Spinal cord (tissue), 9 donors: ENCODE measurements at regions not wholly inside any gene's neighbourhood (a gene's known extent, or its start where the extent isn't known, plus 50 kb on each side); places are given as distances from the start of the nearest gene placed in this dataset.
"Not testable (repeated sequence)": the region's sequence is repeated elsewhere in the genome, so short reads cannot be mapped to it uniquely, and the experiment has no call there.

ENCODE experiments used
- DNase-seq, 6 donors: peaks; one replicate each; pipeline versions ENCODE4 v3.0.0 to v3.0.0-alpha.2; 2013 to 2015; ENCODE audit warnings: low spot score in 6 of 6, low read depth in 4 of 6
- H3K27ac ChIP-seq: one replicate; pipeline ENCODE4 v1.5.1; 2013; ENCODE audit warnings: low read depth, low read length, control low read depth
- H3K27me3 ChIP-seq: one replicate; pipeline ENCODE4 v1.6.1; 2013; ENCODE audit warnings: low read length; ENCODE audit not compliant: control insufficient read depth, insufficient read depth
- H3K36me3 ChIP-seq: one replicate; pipeline ENCODE4 v1.6.1; 2013; ENCODE audit warnings: low read length; ENCODE audit not compliant: control insufficient read depth, insufficient read depth
- H3K4me1 ChIP-seq: one replicate; pipeline ENCODE4 v1.6.1; 2013; ENCODE audit warnings: low read length; ENCODE audit not compliant: control insufficient read depth, insufficient read depth
- H3K4me3 ChIP-seq: one replicate; pipeline ENCODE4 v1.5.1; 2013; ENCODE audit warnings: low read depth, low read length, control low read depth
- H3K9me3 ChIP-seq: one replicate; pipeline ENCODE4 v1.6.1; 2013; ENCODE audit warnings: low read length; ENCODE audit not compliant: control insufficient read depth, insufficient read depth
- WGBS: methylation state at CpG from one replicate; pipeline ENCODE4 v1.1.5; 2013; ENCODE audit warnings: missing lambda C conversion rate; ENCODE audit not compliant: insufficient coverage; 5-methylcytosine and 5-hydroxymethylcytosine counted together
- donor health status: healthy.

GRCh38 chr6:85360794-85361642, 88.9 kb upstream of the NT5E start:
- Histone ChIP-seq H3K9me3 (no peaks in the 10 kb centered on the region), H3K27ac (no peak overlapping the region), H3K4me1 (no peaks in the 10 kb centered on the region), H3K4me3 (no peak overlapping the region), H3K27me3 (no peaks in the 10 kb centered on the region), H3K36me3 (no peaks in the 10 kb centered on the region)
- WGBS, result 83% methylated on average over 1 of the region's 1 CpG
- DNase-seq, result no peak

DNA sequence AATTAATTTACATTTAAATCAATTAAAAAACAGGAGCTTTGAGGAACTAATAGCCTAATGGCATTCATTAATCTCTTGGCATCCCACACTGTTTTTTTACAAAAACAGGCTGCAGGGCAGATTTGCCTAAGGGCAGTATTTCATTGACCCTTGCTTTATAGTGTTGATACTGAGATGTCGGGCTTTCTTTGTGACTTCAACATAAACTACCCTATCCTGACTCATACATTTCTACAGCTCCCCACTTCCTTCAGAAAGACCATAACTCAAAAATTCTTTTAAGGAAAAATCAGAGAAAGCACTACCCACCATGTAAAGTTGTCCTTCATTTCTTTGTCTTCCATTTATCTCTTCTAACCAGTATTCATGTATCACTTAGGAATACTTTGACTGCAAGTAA, 92.2 kb upstream of the NT5E start:
- Histone ChIP-seq H3K9me3 (no peaks in the 10 kb centered on the region), H3K4me1 (no peaks in the 10 kb centered on the region), H3K27ac (no peak overlapping the region), H3K27me3 (no peaks in the 10 kb centered on the region), H3K36me3 (no peaks in the 10 kb centered on the region), H3K4me3 (no peak overlapping the region)
- no peak for DNase-seq
- no CpG with 5 or more reads among the region's 1 CpG for WGBS

GRCh38 chr6:85356743-85357142, 93.1 kb upstream of the NT5E start:
- not testable (repeated sequence) for DNase-seq, H3K4me3 ChIP-seq, H3K27me3 ChIP-seq, H3K27ac ChIP-seq, H3K4me1 ChIP-seq, H3K36me3 ChIP-seq, H3K9me3 ChIP-seq
- WGBS, result no CpG with 5 or more reads among the region's 3 CpGs

GRCh38 chr6:85355816-85356215, 94.1 kb upstream of the NT5E start:
- H3K27ac ChIP-seq, result no peak overlapping the region
- H3K9me3 ChIP-seq, result no peaks in the 10 kb centered on the region
- WGBS, result no CpG with 5 or more reads among the region's 2 CpGs
- H3K36me3 ChIP-seq, result no peaks in the 10 kb centered on the region
- no peak overlapping the region for H3K4me3 ChIP-seq
- DNase-seq, result no peak
- H3K4me1 ChIP-seq, result no peaks in the 10 kb centered on the region
- H3K27me3 ChIP-seq, result no peaks in the 10 kb centered on the region

DNA sequence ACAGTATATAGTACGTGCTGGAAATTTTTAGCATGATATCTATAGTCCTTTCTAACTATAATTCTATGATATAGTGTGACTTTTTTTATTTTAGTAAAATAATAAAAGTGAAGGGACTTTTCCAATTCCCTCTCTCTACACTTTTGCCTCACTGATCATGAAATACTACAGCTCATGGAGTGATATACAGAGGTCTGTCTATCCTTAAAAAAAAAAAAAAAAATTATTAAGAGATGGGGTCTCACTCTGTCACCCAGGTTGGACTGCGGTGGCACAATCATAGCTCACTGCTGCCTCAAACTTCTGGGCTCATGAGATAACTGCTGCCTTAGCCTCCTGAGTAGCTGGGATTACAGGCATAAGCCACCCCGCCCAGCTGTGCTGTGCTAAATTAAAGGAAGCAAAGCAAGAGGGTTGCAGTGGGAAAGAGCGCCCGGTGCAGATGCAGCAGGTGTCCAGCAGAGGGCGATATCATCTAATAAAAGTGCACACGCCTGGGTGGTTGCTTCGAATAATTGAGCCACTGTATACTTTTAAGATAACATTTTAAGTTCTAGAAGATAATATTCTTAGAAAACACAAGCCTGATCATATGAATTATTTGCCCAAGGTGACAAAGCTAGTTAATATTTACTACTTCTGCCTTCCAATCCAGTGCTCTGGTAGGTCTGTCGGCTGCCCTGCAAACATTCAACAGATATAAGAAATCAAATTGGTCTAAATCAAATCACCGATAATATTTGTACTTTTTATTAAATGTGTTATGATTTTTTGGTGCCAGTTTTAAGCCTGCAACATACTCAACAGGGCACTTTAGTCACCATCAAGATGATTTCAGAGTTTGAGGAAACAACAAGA, 94.9 kb upstream of the NT5E start:
- no peaks in the 10 kb centered on the region for H3K27me3 ChIP-seq
- H3K9me3 ChIP-seq, result no peaks in the 10 kb centered on the region
- H3K4me3 ChIP-seq, result no peak overlapping the region
- H3K36me3 ChIP-seq, result no peaks in the 10 kb centered on the region
- 15% methylated on average over 2 of the region's 10 CpGs for WGBS
- peak; percentile 41 to 90 (median 49) for DNase-seq
- no peak overlapping the region for H3K27ac ChIP-seq
- no peaks in the 10 kb centered on the region for H3K4me1 ChIP-seq

DNA sequence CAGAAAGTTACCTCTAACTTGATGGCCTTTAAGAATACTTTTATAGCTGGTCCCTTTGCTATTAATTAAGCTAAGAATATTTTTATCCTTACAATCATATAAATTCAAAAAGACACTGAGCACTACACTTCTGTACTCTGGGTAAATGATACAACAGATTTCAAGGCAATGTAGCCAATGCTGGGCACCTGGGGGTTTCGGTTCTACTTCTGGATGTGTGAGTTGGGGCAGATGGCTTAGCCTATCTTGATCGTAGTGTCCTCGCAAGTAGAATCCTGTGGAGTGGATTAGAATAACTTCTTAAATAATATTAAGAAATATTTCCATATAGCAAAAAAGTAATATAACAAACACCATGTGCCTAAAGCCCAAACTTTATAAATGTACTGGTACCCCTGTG, 96.9 kb upstream of the NT5E start:
- no peak for DNase-seq
- H3K27ac ChIP-seq, result no peak overlapping the region
- no CpG with 5 or more reads among the region's 3 CpGs for WGBS

DNA sequence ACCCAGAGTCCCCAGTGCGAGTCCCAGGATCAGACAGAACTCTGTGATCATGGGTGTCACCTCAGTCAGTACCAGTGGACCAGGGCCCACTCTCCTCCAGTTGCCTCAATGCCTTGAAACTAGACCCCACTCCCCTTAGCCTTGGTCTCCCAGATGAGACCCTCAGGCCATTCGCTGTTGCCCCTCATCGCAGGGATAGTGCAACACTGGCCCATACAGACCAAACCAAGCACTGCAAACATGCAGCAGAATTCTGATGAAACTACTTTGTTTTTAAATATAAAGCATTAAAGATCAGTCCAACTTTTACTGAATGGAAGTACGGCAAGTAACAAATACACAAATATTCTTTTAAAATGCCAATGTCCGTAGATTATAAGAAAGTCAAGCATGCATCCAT, 101.2 kb upstream of the NT5E start:
- 80% methylated on average over 1 of the region's 5 CpGs for WGBS
- Histone ChIP-seq H3K9me3 (no peaks in the 10 kb centered on the region), H3K27me3 (no peaks in the 10 kb centered on the region), H3K36me3 (no peaks in the 10 kb centered on the region), H3K4me1 (no peaks in the 10 kb centered on the region), H3K4me3 (no peak overlapping the region), H3K27ac (no peak overlapping the region)
- no peak for DNase-seq

More for the DNA sequence above, 96.9 kb upstream of the NT5E start:
- Histone ChIP-seq H3K4me1 (no peaks in the 10 kb centered on the region), H3K27me3 (no peaks in the 10 kb centered on the region), H3K36me3 (no peaks in the 10 kb centered on the region), H3K4me3 (no peak overlapping the region), H3K9me3 (no peaks in the 10 kb centered on the region)

- Histone ChIP-seq H3K36me3 (no peaks in the 10 kb centered on the region), H3K9me3 (no peaks in the 10 kb centered on the region), H3K4me1 (no peaks in the 10 kb centered on the region), H3K27ac (no peak overlapping the region), H3K4me3 (no peak overlapping the region), H3K27me3 (no peaks in the 10 kb centered on the region)
- no peak for DNase-seq
- no CpG with 5 or more reads among the region's 1 CpG for WGBS
These were observed 102.1 kb upstream of the NT5E start for GRCh38 chr6:85347812-85348211.

DNA sequence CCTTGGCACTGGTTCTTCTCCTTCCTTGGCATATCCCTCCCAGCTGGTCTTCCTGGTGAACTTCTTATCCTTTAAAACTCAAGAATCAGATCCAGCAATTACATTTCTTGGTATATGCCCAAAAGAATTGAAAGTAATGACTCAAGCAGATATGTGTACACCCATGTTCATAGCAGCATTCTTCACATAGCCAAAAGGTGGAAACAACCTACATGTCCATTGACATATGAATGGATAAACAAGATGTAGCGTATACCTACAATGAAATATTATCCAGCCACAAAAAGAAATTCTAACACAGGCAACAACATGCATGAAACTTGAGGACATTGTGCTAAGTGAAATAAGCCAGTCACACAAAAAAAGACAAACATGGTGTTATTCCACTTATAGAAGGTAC, 103.7 kb upstream of the NT5E start:
- no peak for DNase-seq
- H3K27ac ChIP-seq, result no peak overlapping the region
- H3K4me1 ChIP-seq, result no peaks in the 10 kb centered on the region
- H3K9me3 ChIP-seq, result no peaks in the 10 kb centered on the region
- H3K36me3 ChIP-seq, result no peaks in the 10 kb centered on the region
- WGBS, result no CpG with 5 or more reads among the region's 1 CpG
- no peaks in the 10 kb centered on the region for H3K27me3 ChIP-seq
- H3K4me3 ChIP-seq, result no peak overlapping the region
